Subcutaneous abdominal adipose tissue (tissue), 5 donors: ENCODE measurements at regions not wholly inside any gene's neighbourhood (a gene's known extent, or its start where the extent isn't known, plus 50 kb on each side); places are given as distances from the start of the nearest gene placed in this dataset.
"Not testable (repeated sequence)": the region's sequence is repeated elsewhere in the genome, so short reads cannot be mapped to it uniquely, and the experiment has no call there.

Source experiments
- H3K27ac ChIP-seq: one replicate; pipeline ENCODE4 v1.7.0; 2013; ENCODE audit warnings: low read depth, mild to moderate bottlenecking, inconsistent platforms, low read length, moderate library complexity
- H3K27me3 ChIP-seq, 5 donors: one replicate each; pipeline ENCODE4 v1.7.0; 2013; ENCODE audit warnings: low read length in 5 of 5, inconsistent platforms in 1 of 5; ENCODE audit not compliant: control insufficient read depth in 5 of 5, insufficient read depth in 4 of 5
- H3K36me3 ChIP-seq, 5 donors: one replicate each; pipeline ENCODE4 v1.7.0; 2013; ENCODE audit warnings: low read length in 5 of 5; ENCODE audit not compliant: control insufficient read depth in 5 of 5, insufficient read depth in 5 of 5
- H3K4me1 ChIP-seq, 5 donors: one replicate each; pipeline ENCODE4 v1.7.0; 2013; ENCODE audit warnings: low read length in 5 of 5, mild to moderate bottlenecking in 3 of 5, moderate library complexity in 1 of 5; ENCODE audit not compliant: control insufficient read depth in 5 of 5, insufficient read depth in 5 of 5
- H3K4me3 ChIP-seq, 5 donors: one replicate each; pipeline ENCODE4 v1.7.0; 2013; ENCODE audit warnings: low read length in 5 of 5, low read depth in 1 of 5
- H3K9ac ChIP-seq, 5 donors: one replicate each; pipeline ENCODE4 v1.7.0; 2013; ENCODE audit warnings: low read length in 5 of 5, mild to moderate bottlenecking in 4 of 5, moderate library complexity in 3 of 5
- H3K9me3 ChIP-seq, 5 donors: one replicate each; pipeline ENCODE4 v1.7.0; 2013; ENCODE audit warnings: low read length in 5 of 5; ENCODE audit not compliant: control insufficient read depth in 5 of 5
- donor health status: healthy.
- donor health status: healthy.
- donor health status: healthy.
- donor health status: healthy.
- donor health status: healthy.

GRCh38 chr6:73985891-73986290, 289.9 kb downstream of the CD109 start:
- Histone ChIP-seq H3K9ac (no peak overlapping the region), H3K27me3 (no peaks in the 10 kb centered on the region), H3K9me3 (peaks cover 0 to 7% (median 0%) of the 10 kb centered on the region in 5 donors), H3K36me3 (no peaks in the 10 kb centered on the region), H3K4me1 (peaks cover 0 to 9% (median 6%) of the 10 kb centered on the region in 5 donors), H3K4me3 (no peak overlapping the region), H3K27ac (no peak overlapping the region)

GRCh38 chr6:73984571-73985210, 288.7 kb downstream of the CD109 start:
- Histone ChIP-seq H3K9me3 (peaks cover 0 to 8% (median 0%) of the 10 kb centered on the region in 5 donors), H3K4me1 (peaks cover 0 to 9% (median 6%) of the 10 kb centered on the region in 5 donors), H3K9ac (no peak overlapping the region), H3K36me3 (no peaks in the 10 kb centered on the region), H3K4me3 (no peak overlapping the region), H3K27ac (no peak overlapping the region), H3K27me3 (no peaks in the 10 kb centered on the region)

- Histone ChIP-seq H3K9me3 (peaks cover 0 to 8% (median 0%) of the 10 kb centered on the region in 5 donors), H3K27ac (no peak overlapping the region), H3K9ac (no peak overlapping the region), H3K36me3 (no peaks in the 10 kb centered on the region), H3K4me1 (peaks cover 0 to 9% (median 6%) of the 10 kb centered on the region in 5 donors), H3K27me3 (no peaks in the 10 kb centered on the region), H3K4me3 (no peak overlapping the region)
Observed at GRCh38 chr6:73983367-73983766, 287.4 kb downstream of the CD109 start.

GRCh38 chr6:73980096-73980495, 284.1 kb downstream of the CD109 start:
- H3K27ac ChIP-seq, result no peak overlapping the region
- H3K4me1 ChIP-seq, result no peaks in the 10 kb centered on the region
- peaks cover 0 to 3% (median 0%) of the 10 kb centered on the region in 5 donors for H3K36me3 ChIP-seq
- no peak overlapping the region for H3K9ac ChIP-seq
- H3K9me3 ChIP-seq, result peaks cover 0 to 8% (median 0%) of the 10 kb centered on the region in 5 donors
- H3K27me3 ChIP-seq, result no peaks in the 10 kb centered on the region
- no peak overlapping the region for H3K4me3 ChIP-seq

GRCh38 chr6:73978330-73978729, 282.3 kb downstream of the CD109 start:
- Histone ChIP-seq H3K9ac (no peak overlapping the region), H3K27me3 (no peaks in the 10 kb centered on the region), H3K4me3 (no peak overlapping the region), H3K4me1 (no peaks in the 10 kb centered on the region), H3K36me3 (peaks cover 0 to 3% (median 0%) of the 10 kb centered on the region in 5 donors), H3K9me3 (peaks cover 0 to 8% (median 0%) of the 10 kb centered on the region in 5 donors), H3K27ac (no peak overlapping the region)

GRCh38 chr6:73972518-73972917, 276.5 kb downstream of the CD109 start:
- H3K9me3 ChIP-seq, H3K9ac ChIP-seq, H3K27me3 ChIP-seq, H3K4me3 ChIP-seq, H3K4me1 ChIP-seq, H3K27ac ChIP-seq, H3K36me3 ChIP-seq: not testable (repeated sequence)

- Histone ChIP-seq H3K4me3 (no peak overlapping the region), H3K27me3 (no peaks in the 10 kb centered on the region), H3K9me3 (no peaks in the 10 kb centered on the region), H3K9ac (no peak overlapping the region), H3K36me3 (no peaks in the 10 kb centered on the region), H3K4me1 (peaks cover 0 to 3% (median 0%) of the 10 kb centered on the region in 5 donors), H3K27ac (no peak overlapping the region)
Observed at GRCh38 chr6:73969971-73970970, 274.3 kb downstream of the CD109 start.

- Histone ChIP-seq H3K4me3 (no peak overlapping the region), H3K27me3 (no peaks in the 10 kb centered on the region), H3K36me3 (no peaks in the 10 kb centered on the region), H3K4me1 (peaks cover 0 to 3% (median 0%) of the 10 kb centered on the region in 5 donors), H3K9ac (no peak overlapping the region), H3K9me3 (no peaks in the 10 kb centered on the region), H3K27ac (no peak overlapping the region)
Observed at GRCh38 chr6:73968221-73968757, 272.3 kb downstream of the CD109 start.

GRCh38 chr6:73965539-73966029, 269.6 kb downstream of the CD109 start:
- Histone ChIP-seq H3K9ac (no peak overlapping the region), H3K9me3 (no peaks in the 10 kb centered on the region), H3K27ac (no peak overlapping the region), H3K27me3 (no peaks in the 10 kb centered on the region), H3K4me1 (peaks cover 0 to 1% (median 0%) of the 10 kb centered on the region in 5 donors), H3K4me3 (no peak overlapping the region), H3K36me3 (no peaks in the 10 kb centered on the region)
